HG03139 (cell line): ENCODE measurements at regions not wholly inside any gene's neighbourhood (a gene's known extent, or its start where the extent isn't known, plus 50 kb on each side); places are given as distances from the start of the nearest gene placed in this dataset.
A peak's percentile ranks its signal among the peaks of the same experiment; 100 is the strongest.

ENCODE experiments used
- ATAC-seq: cut with Tn5 transposase; IDR thresholded peaks from one replicate; pipeline ENCODE4 v1.9.1; 2021; ENCODE audit not compliant: unreplicated experiment

DNA sequence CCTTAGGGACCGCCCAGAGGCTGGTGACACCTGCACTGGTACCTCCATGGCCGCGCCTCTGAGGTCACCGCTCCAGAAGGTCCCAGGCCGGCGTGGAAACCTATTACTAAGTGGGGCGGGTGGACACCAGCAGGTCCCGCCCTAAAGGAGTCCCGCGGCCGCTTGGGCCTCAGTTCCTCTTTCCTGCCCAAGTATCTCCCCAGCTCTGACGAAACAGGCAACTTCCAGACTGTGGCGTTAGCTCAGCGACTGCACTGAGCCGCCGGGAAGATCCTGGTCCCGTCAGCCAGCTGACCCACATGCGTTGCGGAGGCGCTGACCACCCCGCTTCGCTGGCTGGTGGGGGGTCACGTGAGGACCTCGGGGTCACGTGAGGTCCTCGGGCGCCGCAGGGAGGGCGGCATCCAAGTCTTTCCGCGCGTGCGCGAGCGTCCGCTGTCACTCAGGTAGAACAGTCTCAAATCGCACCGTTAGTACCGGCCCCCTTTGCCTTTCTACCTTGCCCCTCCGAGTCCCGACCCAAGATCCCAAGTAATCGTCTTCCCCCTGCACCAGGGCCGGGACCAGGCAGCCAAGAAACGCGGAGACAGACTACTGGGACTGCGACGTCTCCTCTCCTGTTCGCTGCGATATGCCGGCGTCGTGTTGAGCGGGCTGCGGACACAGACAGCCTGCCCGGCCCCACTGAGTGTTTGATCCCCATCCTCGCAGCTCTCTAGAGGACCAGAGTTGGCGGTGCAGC lies 53.7 kb upstream of the KDM4C start:
- peak; percentile 84 for ATAC-seq

DNA sequence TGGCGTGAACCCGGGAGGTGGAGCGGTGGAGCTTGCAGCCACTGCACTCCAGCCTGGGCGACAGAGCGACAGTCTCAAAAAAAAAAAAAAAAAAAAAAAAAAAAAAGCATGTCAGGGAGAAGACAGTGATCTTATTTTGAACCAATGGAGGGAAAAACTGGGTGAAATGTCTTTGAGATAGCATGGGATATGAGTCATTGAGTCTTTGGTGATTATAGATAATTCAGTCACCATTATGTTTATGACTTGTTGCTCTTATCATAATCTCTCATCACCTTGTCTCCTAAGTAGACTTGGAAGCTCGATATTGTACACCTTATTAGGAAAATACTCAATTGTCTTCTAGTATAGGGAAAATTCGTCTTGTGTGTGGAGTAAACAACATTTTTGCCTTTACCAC lies 55.1 kb upstream of the KDM4C start:
- no peak for ATAC-seq

DNA sequence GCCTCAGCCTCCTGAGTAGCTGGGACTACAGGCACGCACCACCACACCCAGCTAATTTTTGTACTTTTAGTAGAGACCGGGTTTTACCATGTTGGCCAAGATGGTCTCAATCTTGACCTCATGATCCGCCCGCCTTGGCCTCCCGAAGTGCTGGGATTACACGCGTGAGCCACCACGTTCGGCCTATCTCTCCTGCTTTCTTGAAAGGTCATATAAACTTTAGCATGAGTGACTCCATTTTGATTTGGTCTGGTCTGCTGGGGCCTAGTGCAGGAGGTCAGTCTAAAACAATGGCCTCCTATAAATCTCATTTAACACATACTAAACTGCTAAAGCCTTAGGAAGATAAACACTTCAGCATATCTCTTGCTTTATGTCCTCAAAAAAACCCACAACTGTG lies 50.6 kb upstream of the GLDC start:
- ATAC-seq, result no peak

DNA sequence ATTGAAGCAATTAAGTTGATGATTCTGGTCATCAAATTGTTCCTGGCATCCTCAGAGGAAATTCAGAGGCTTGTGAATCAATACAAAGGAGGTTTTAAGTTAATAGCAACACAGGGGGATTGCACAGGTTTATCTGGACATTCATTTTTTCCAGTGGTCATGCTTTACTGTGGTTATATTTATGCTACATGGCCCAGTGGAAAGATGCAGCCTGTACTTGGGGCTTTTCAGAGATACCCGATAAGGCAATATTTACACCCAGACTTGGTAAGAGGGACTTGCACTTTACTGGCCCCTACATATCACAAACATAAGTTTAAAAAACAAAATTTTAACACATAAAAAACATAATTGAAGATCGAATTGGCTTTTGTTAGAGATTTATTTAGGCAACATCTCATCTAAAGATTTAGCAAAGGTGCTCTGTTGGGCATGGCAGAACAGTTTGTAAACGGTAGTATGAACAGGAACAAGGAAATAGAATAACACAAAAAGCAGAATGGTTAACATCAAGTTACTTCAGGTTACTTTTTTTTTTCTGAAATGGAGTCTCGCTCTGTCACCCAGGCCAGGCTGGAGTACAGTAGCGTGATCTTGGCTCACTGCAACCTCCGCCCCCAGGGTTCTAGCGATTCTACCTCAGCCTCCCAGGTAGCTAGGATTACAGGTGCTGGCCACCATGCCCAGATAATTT lies 49.7 kb upstream of the GLDC start:
- no peak for ATAC-seq
